Stimulated activated naive CD4-positive, alpha-beta T cell (primary cell): ENCODE measurements at regions not wholly inside any gene's neighbourhood (a gene's known extent, or its start where the extent isn't known, plus 50 kb on each side); places are given as distances from the start of the nearest gene placed in this dataset.
"Not testable (repeated sequence)": the region's sequence is repeated elsewhere in the genome, so short reads cannot be mapped to it uniquely, and the experiment has no call there.

Source experiments
- DNase-seq, 6 experiments: peaks; one replicate each; lab custom pipeline; 2025; lab: John Stamatoyannopoulos, UW

DNA sequence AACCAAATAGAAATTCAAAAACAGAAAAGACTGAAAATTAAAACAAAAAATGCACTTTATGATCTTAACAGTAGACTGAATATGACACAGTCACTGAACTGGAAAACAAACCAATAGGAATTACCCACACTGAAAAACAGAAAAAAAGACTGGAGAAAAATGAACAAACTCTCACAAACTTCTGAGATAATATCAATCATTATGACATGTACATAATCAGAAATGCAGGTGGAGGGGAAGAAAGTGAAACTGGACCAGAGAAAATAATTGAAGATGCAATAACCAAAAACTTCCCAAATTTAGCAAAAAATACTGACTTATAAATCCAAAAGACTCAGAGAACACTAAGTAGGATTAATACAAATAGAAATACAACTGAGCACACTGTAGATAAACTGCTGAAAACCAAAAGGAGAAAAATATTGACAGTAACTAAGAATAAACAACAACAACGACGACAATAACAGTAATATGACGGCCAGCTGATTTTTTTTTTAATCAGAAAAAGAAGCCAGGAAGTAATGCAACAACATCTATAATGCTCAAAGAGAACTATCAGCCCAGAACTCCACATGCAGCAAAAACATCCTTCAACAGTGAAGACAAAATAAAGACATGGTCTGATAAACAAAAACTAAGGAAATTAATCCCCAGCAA, 108.1 kb downstream of the ZFAND4 start:
- no peak for DNase-seq

DNA sequence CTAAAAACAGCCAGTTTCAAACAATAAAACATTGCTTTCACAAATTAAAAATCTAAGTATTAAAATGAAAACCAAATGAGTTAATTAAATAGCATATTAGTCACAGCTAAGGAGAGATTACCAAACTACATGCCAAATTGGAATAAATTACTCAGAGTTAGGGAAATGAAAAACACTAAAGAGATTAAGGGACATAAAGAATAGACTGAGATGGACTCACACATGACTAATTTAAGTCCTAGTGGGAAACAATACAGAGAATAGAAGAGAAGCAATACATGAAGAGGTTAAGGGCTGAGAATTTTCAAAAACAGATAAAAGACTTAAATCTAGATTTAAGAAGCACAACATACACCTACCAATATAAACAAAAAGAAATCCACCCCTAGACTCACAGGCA, 110.6 kb downstream of the ZFAND4 start:
- DNase-seq, result no peak

DNA sequence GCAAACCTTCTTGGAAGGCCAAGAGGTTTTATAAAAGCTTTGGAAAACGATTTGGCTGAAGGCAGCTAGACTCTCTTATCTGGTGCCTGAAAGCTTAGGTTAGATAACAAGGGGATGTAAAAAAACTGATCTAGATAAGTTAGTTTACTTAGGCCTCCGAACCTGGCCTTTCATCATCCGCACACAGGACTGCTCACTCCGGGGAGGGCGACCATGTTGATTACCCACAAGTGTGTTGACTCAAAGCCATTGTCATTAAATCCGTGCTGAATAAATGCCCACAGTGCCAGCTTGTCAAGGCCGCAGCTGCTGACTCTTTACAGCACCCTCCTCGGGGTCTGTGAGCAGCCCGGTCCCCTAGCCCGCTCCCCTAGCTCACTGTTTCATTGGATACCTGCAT, 112.3 kb downstream of the ZFAND4 start:
- no peak for DNase-seq

DNA sequence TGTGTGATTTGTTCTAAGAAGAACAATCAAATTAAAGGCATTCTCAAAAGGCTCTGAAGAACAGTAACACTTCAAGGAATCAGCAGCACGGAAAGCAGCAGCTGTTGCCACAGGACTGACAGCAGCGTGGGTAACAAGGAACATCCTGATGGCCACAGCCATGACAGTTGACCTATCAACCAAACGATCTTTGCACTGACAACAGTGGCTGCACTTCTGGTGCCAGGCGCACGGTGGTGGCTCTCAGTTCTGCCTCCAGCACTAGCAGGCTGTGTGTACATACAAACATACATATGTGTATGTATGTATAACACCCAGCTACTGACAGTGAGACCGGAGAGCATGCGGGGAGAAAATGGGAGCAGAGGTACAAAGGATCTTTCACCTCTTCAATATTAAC, 114.1 kb downstream of the ZFAND4 start:
- no peak for DNase-seq

DNA sequence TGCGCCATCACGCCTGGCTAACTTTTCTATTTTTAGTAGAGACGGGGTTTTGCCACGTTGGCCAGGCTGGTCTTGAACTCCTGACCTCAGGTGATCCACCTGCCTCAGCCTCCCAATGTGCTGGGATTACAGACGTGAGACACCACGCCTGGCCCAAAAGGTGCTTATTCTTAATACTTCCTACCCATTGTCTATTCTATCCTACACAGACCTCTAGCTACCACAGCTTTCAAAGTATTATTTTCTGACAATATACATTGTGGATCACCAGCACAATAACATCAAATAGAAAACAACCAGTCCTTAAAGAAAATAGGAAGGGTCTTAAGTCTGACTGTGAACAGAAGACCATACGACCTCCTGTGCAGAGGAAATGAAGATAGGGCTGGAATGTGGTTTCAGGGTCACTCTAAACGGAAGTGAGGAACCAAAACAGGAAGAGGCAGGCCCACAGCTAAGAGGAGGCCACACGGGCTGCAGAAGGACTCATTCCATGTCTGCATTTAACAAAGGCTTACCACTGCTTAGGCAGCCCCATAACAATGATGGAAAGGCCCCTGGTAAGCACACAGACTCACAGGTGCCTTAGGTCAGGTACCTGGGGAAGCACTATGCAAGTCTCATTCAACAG, 115.2 kb downstream of the ZFAND4 start:
- peak in 1 of 6 experiments; percentile 2 for DNase-seq

DNA sequence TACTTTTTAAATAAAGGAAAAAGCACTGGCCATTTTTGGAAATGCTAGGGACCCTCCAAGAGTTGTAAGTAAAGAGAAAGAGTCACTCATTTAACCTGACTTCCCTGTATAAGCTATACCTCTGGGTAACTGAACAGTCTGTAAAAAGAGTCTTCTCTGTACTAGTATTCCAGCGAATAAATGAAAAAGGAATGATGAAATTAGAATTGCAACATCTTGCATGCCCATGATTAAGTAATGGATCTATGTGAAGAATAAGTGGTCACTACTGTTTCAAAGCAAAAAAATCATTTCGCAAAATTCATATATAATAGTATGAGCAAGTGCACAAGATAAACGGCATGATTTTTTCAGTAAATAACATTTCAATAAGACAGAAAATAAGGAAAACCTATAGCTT, 116.8 kb downstream of the ZFAND4 start:
- DNase-seq, result no peak

DNA sequence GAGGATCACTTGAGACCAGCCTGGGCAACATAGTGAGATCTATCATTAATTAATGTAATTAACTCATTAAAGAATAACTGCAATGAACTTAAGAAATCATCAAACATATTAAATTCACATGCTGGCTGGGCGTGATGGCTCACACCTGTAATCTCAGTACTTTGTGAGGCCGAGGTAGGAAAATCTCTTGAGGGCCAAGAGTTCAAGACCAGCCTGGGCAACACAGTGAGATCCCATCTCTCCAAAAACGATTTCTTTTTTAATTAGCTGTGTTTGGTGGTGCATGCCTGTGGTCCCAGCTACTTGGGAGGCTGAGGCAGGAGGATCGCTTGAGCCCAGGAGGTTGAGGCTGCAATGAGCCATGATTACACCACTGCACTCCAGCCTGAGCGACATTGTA, 117.2 kb downstream of the ZFAND4 start:
- DNase-seq, result not testable (repeated sequence)

DNA sequence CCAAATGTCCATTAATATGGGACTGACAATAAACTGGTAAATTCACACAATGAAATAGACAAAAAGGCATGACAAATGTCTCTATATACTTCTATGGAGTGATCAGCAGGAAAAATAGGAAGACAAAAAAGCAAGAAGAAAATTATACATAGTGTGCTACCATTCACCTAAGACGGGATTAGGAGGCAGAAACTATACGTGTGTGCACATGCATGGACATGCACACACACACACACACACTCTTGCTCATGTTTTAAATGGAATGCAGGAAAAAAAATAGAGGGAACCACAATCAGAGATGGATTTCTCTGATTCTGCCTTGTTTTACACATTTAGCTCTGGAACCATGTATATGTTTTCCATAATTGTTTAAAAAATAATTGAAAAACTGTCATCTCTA, 119.0 kb downstream of the ZFAND4 start:
- DNase-seq, result no peak

DNA sequence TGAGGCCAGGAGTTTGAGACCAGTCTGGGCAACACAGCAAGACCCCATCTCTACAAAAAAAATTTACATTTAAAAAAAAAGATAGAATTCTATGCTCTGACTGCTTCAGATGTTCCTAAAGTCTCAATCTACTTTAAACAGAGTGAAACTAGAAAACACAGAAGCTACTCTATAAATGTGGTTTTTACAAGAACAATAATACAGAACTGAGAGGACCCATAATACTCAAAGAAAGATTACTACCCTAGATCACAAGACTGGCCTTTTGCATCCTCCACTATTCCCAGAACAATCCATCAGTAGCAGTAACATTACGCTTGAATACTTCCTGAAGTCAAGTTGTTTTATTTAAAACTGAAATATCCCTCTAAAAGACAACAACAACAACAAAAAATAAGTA, 119.4 kb downstream of the ZFAND4 start:
- no peak for DNase-seq

DNA sequence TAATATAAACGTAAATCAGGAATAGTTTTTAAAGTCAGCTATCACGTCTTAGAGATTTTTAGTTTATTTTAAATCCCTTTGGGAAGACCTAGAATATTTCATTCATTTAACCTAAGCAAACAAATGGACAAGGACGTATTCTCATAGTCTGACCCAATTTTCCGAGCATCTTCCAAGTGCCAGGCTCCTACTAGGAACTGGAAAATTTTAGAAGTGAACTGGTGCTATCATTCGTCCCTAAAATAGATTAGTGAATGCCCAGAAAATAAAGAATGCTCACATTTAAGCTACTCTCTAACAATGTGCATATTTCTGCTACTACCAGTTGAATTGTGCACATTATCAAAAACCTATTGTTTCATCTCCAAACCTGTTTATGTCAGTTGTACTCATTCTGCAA, 120.1 kb downstream of the ZFAND4 start:
- DNase-seq, result no peak

DNA sequence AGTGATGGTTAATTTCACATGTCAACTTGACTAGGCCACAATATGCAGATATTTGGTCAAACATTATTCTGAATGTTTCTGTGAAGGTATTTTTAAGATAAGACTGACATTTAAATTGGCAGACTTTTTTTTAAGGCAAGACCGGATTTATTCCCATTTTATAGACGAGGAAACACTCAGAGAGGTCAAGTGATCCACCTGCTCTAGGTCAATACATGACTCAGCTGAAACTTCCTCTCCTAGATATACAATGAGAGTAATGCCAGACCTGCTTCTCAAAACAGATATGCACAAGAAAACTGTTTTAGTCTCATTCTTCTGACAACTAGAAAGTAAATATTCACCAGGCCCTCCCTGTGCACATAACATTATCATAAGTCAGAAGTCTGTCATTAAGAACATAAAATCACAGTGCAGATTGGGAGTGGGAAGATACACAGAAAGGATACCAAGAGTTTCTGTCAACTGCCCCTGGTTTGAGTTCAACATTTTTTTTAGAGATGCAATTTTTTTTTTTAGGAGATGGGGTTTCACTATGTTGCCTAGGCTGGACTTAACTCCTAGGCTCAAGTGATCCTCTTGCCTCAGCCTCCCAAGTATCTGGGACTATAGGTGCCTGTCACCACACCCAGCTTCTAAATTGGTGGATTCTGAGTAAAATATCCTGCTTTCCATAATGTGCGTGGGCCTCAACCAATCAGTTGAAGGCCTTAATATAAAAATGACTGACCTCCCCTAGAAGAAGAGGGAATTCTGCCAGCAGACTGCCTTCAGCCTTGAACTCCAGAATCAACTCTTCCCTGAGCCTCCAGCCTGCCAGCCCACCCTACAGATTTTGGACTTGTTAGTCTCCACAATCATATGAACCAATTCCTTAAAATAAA, 121.4 kb downstream of the ZFAND4 start:
- no peak for DNase-seq

DNA sequence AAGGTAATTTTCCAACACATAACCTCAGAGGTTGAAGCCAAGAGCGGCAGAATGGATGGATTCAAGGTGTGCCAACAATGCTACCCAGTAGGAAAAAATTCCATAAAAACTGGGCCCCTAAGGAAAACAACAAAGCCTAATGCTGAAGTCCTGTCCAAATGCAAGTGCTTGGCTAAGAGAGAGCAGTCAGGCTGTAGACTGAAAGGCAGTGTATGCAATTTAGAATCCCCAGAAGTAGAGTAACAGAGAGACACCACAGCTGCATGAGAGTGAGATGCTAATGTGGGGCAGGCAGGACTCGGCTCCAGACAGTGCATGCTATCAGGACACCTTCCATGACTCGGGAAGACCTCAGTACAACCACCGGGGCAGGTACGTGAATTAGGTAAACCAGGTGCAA, 124.5 kb downstream of the ZFAND4 start:
- no peak for DNase-seq

DNA sequence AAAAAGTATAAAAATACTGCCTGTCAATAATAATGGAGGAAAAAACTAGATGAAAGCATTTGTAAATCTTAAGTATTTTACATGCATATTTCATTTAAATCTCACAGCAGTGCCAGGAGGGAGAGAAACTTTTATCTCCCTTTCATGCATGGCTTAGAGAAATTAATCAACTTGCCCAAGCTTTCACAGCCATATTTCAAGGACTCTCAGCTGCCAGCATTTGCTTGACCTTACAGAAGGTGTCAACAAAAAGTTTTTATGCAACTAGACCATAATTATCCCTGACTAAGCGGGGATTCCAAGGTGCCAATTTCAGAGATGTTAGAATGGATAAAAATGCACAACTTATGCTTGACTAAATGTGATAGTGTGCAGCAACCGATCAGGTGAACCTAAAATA, 125.4 kb downstream of the ZFAND4 start:
- no peak for DNase-seq

DNA sequence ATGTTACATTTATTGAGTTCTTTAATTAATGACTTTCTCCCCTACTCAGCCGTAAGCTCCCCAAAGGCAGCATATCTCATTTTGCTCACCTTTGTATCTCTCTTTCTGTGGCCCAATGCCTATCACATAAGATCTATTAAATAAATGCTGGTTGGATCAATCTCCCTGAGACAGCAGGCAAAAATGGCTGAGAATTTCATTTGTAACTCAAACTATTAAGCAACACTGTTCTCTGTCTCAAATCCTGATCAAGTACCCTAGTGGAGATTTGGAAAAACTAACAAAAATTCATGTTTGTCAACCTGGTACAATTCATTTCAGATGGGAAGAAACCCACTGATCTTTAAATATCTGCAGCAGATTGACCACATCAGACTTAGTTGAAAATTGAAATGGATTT, 127.4 kb downstream of the ZFAND4 start:
- no peak for DNase-seq

DNA sequence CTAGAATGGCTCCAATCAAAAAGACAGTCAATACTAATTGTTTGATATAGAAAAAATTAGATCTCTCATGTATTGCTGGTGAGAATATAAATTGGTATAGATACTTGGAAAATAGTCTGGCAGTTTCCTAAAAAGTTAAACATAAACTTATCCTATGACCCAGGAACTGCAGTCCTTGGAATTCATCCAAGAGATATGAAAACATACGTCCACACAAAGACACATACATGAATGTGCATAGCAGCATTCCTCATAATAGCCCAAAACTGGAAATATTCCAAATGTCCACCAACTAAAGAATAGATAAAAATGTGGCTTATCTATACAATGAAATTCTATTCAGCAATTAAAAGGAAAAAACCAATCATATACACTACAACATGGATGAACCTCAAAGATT, 128.4 kb downstream of the ZFAND4 start:
- DNase-seq, result no peak

DNA sequence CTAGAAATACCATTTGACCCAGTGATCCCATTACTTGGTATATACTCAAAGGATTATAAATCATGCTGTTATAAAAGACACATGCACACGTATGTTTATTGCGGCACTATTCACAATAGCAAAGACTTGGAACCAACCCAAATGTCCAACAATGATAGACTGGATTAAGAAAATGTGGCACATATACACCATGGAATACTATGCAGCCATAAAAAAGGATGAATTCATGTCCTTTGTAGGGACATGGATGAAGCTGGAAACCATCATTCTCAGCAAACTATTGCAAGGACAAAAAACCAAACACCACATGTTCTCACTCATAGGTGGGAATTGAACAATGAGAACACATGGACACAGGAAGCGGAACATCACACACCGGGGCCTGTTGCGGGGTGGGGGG, 131.5 kb downstream of the ZFAND4 start:
- DNase-seq, result not testable (repeated sequence)

DNA sequence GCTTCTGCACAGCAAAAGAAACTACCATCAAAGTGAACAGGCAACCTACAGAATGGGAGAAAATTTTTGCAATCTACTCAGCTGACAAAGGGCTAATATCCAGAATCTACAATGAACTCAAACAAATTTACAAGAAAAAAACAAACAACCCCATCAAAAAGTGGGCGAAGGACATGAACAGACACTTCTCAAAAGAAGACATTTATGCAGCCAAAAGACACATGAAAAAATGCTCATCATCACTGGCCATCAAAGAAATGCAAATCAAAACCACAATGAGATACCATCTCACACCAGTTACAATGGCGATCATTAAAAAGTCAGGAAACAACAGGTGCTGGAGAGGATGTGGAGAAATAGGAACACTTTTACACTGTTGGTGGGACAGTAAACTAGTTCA, 132.0 kb downstream of the ZFAND4 start:
- not testable (repeated sequence) for DNase-seq

DNA sequence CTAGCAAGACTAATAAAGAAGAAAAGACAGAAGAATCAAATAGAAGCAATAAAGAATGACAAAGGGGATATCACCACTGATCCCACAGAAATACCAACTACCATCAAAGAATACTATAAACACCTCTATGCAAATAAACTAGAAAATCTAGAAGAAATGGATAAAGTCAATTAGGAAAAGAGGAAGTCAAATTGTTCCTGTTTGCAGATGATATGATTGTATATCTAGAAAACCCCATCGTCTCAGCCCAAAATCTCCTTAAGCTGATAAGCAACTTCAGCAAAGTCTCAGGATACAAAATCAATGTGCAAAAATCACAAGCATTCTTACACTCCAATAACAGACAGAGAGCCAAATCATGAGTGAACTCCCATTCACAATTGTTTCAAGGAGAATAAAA, 133.0 kb downstream of the ZFAND4 start:
- not testable (repeated sequence) for DNase-seq

DNA sequence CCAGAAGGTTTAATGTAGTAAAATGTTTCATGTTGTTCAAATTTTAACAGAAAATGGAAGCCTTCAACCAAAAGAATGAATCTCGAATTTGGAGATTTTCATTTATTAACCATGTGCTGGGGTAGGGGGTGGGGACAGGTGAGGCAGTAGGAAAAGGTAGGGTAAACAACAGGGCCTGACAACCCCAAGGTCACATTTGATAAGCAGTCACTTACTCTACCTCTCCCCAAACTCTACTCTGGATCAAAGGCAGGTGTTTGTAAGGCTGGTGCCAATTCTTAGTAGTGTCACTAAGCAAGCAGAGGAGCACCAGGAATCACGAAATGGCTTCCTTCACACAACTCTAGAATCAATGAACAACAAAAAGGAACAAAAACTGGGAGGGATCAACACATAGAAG, 138.0 kb downstream of the ZFAND4 start:
- DNase-seq, result no peak

DNA sequence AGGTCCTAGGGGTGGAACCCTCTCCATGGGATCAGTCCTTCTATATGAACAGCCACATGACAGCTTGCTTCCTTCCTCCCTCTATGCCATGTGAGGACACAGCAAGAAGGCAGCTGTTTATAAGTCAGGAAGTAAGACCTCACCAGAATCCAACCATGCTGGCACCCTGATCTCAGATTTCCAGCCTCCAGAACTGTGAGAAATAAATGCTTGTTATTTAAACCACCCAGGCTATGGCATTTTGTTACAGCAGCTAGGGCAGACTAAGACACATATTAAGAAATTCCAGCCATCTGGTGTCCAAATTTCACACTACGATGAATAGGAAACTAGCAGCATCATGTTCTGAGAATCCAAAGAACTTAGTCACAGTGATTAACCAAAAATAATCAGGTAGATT, 140.1 kb downstream of the ZFAND4 start:
- DNase-seq, result no peak

DNA sequence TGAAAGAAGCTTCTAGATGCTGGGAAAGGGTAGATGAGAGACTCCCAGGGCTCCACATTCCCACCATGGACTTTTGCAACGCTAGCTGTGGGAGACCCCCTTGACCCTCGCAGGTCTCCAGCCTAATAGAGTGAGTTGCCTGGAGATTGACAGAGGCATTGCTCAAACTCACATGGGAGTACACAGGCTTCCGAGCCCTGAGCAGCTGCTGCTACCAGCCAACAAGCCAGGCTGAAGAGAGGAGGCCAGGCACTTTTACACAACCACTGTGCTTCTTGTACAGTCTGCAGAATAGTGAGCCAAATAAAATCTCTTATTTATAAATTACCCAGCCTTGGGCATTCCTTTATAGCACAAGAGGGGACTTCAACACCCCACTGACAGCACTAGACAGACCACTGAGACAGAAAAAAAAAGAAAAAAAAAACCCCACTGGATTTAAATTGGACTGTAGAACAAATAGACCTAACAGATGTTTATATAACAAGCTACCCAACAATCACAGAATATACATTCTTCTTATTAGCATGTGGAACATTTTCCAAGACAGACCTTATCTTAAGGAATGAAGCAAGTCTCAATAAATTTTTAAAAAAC, 146.2 kb downstream of the ZFAND4 start:
- no peak for DNase-seq

DNA sequence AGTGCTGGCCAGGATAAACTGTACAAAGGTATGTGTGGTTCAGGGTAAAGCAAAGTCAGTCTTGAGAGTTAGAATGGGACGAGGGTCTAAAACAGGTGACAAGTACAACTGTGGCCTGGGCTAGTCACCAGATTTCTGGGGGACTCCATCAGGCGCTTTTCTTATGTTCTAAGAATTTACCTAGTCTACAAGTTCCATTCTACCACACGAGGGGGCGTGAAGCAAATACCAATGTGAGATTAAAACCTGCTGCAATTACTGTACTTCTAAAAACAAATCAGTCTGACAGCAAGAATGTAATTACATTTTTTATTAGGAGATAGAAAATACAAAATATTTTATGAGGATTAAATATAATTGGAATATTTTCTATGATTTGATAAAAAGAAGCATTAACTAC, 146.5 kb downstream of the ALOX5 start:
- no peak for DNase-seq

DNA sequence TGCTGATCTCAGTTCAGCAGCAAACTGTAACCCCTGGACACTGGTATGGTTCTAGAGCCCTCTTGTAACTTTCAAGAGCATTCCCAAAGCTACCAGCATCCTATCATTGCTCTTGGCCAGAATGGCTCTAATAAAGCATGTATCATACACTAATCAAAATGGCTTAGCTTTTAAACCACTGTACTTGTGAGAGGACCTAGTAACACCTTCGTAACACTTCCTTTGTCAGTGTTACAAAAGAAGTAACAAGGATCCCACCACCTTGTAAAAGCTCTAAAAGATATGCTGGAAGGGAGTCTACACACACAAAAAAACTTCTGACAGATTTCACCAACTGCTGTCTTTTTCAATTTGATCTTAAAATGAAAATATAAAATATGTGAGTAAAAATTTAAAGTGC, 144.7 kb downstream of the ALOX5 start:
- no peak for DNase-seq
